ENCODE measurements at regions not wholly inside any gene's neighbourhood (a gene's known extent, or its start where the extent isn't known, plus 50 kb on each side); places are given as distances from the start of the nearest gene placed in this dataset.
A peak's percentile ranks its signal among the peaks of the same experiment; 100 is the strongest.
"Not testable (repeated sequence)": the region's sequence is repeated elsewhere in the genome, so short reads cannot be mapped to it uniquely, and the experiment has no call there.

GRCh38 chr2:175450029-175450760 lies 268.7 kb upstream of the ATP5MC3 start:
- DNase-seq: peak; percentile 71

DNA sequence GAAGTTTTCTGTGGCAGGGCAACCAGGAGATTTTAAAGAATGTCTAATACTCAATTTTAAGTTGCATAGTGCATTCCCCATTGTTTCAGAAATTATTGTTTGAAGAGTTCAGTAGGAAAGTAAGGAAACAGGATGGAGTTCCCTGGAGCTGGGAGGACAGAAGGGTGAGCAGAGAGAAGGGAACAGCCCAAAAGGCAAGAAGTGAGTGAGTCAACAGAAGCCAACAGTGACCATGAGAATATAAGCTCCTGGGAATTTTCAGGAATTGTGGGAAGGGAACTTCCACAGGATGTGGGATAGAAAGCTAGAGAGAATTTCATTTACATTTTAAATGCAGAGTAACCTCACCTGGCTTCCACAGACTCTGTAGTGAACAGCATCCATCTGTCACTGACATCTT lies 268.1 kb upstream of the ATP5MC3 start:
- no peak for DNase-seq

DNA sequence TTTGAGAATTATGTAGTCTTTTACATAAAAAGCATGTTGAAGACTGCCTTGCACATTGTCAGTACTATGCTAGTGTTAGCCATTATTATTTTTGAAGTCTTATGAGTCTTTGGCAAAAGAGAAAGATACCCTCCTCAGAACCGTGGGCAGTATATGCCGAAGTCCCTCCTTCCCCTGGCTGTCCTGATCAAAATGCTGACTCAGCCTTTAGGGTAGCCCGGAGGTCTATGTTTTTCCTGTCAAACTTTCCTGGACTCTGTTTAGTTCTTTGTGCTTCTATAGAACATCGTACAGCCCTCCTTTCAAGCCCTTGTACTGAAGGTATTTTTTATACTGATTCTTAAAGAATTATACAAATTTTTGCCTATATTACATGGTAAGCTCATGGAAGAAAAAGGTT lies 264.7 kb upstream of the ATP5MC3 start:
- no peak for DNase-seq

GRCh38 chr2:175445281-175445680 lies 263.8 kb upstream of the ATP5MC3 start:
- DNase-seq: no peak

- no peak for DNase-seq
Observed at GRCh38 chr2:175442441-175442840, 260.9 kb upstream of the ATP5MC3 start.

DNA sequence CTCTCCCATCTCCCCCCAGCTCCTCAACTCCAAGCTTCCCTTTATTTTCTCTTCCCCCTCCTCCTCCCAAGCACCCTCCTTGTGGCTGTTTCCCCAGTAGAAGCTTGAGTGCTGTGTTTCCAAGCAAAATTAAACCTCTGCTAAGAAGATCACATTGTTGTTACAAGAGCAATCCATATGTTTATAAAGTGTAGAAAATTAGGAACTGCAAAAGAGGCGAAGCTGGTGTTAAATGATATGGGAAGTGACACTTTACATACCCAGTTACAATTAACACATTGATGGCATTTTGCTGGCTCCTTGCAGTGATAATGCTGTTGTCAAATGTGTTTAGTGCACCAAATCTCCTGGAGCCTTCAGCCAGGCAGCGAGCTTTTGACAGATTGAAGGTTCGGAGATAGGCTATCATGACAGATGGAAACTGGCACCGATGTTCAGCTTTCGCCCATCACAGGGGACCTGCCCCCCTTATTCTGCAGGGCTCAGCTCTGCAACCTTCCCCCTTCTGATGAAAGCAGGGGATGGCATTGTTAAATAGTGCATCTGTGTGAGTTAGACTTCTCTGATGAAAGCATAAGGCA lies 259.8 kb upstream of the ATP5MC3 start:
- DNase-seq: no peak

- no peak for DNase-seq
Observed at GRCh38 chr2:175439416-175439815, 257.9 kb upstream of the ATP5MC3 start.

- no peak for DNase-seq
Observed at GRCh38 chr2:175437167-175437566, 255.7 kb upstream of the ATP5MC3 start.

DNA sequence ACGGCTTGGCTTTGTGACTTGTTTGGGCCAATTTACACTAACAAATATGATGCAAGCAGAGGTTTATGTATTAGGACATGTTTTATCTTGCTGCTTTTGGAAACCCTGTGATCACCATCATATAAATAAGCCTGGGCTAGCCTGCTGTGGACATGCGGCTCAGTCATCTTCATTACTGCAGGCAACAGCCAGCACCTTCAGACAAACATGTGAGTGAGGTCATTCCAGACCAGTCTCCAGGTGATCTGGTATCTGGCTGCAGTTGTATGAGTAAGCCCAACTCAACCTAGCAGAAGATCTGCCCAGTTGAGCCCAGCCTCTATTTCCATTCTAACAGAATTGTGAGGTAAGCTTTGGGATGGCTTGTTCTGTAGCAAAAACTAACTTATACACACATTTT lies 254.6 kb upstream of the ATP5MC3 start:
- DNase-seq: no peak

- DNase-seq: no peak
Observed at GRCh38 chr2:175435012-175435411, 253.5 kb upstream of the ATP5MC3 start.

GRCh38 chr2:175432793-175433192 lies 251.3 kb upstream of the ATP5MC3 start:
- DNase-seq: no peak

DNA sequence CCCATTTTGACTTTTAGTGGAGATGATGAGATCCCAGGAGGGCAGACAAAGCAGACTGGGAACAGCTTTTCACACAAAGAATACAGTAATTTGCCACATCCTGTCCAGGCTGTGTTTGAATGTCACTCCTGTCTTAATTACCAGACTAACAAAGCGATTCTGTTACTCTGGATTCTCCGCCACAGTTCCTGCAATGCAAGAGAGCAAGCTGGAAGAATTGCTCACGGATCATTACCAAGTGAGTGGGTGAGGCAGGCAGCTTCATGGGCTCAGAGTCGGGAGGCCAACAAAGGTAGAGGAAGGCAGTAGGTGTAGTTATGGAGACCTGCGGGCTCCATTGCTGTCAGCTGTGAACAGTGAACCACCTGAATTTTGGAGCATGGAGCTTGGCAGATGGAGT lies 250.5 kb upstream of the ATP5MC3 start:
- peak; percentile 77 for DNase-seq

DNA sequence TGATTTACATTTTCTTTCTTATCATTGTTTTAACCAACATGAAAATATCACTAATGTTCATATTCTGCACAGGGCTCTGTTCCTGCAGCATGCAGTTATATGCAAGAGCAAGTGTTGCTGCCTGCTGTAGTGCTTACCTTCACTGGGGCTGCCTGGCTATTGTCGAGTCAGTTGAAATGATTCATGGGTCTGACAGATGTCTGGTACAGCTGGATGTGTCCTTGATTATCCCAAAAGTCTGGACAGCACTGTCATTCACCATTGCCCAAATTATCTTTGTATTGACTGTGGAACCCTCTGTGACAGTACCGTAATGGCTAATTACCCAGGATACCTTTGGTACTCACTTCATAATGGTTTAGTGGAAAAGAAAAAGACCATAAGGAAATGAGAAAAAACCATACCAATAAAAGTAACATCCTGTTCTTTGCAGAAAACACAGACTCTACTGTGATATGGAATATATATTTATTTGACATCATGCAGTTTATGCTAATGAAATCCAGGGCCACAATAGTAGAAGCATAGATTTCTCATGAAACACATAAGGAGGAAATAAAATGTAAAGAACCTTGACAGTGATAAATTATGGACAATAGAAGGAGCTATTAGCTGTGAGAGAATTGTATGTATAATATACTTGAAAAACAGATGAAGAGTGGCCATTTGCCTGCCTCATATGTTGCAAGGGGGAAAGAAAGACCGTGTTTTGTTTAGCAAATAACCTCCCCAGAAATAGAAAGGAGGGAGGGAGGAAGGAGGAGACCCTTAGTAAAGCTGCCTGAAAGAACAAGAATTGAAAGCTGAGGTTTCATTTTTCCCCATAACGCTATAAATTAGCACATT lies 249.8 kb upstream of the ATP5MC3 start:
- DNase-seq: peak; percentile 52

GRCh38 chr2:175430236-175430635 lies 248.7 kb upstream of the ATP5MC3 start:
- DNase-seq: no peak

- no peak for DNase-seq
Observed at GRCh38 chr2:175418224-175418835, 236.8 kb upstream of the ATP5MC3 start.

DNA sequence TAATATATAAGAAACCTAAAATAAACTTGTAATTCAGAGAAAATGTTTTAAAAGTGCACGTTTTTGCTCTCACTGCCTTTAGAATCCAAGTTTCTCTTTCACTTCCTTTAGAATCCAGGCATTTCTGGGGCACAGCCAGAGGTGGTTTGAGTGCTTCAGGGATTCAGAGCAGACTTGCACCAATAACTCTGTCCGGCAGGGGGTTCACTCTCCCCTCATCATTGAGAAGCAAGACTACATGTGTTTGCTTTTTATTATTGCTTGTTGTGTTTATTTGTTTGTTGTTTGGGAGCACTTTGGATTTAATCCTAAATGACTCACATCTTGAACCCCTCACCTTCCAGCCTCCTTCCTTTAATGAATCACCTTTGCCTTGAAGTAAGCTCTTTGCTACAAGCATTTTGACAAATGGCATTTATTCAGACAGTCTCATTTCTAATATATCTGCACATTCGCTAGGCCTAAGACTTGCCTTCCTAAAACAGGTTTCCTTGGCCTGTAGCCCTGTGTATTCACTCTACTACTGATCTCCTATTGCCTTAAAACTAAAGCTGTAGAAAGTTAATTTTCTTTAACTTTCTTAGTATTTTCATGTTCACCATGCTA lies 233.5 kb upstream of the ATP5MC3 start:
- peak; percentile 17 for DNase-seq

DNA sequence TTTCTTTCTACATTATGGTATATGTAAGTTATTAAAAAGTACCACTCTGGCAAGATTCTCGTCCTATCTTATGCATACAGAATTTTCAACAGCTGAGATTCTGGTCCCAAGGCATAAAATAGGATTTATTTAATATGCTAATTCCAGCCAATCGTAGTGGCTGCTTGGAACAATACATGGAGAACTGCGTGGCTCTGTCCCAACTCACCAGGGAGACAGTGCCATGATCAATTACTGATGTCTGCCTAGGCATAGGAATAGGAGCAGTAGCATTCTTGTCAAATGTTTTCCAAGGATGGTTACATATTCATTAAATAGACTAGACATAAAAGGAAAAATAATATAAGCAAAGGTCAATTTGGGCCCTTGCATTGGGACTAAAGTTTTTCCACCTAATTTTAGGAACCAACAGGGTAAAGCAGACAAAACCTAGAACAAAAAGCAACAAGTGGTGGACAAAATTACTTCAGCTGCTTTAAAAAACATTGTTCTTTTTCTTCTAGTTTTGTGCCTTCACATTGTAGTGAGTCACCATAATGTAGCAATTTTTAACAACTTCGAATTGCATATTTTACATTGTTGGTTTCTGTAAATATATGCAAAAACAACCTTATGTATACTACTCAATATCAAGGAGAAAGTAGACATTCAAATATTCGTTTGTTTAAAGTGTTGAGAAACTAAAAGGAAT lies 232.8 kb upstream of the ATP5MC3 start:
- DNase-seq: no peak

DNA sequence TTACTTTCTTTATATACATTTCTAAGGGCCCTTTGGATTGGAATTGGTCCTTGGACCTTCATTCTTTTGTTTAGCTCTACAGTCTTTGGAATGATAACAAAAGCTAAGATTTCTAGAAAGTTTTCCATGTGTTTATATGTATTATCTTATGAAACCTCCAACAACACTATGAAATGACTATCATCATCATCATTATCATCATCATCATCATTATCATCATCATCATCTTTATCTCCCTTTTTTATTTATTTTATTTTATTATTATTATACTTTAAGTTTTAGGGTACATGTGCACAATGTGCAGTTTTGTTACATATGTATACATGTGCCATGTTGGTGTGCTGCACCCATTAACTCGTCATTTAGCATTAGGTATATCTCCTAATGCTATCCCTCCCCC lies 229.4 kb upstream of the ATP5MC3 start:
- not testable (repeated sequence) for DNase-seq

GRCh38 chr2:175404839-175405238 lies 223.3 kb upstream of the ATP5MC3 start:
- no peak for DNase-seq

DNA sequence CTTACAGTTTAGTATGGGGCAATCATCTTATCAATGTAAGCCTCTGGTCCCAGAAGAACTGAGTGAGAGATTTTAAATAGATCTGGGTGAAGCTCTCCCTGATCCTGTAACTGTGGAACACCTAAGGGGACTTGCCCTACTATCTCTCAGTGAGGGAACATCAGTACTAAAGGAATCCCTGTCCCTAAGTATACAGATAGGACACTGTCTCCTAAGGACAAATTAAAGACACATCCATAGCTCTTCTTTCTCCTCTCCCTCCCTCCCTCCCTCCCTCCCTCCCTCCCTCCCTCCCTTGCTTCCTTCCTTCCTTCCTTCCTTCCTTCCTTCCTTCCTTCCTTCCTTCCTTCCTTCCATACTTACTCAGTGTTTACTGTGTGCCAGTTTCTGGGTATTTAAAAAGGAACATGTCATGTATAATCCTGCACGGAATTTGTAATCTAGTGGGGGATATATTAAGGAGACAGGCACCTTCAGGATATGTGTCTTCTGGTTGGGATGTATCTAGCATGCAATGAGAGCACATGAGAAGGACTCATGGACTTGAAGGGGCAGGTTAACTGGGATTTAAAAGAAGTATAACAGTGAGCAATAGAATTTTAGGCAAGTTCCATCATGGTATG lies 222.2 kb upstream of the ATP5MC3 start:
- no peak for DNase-seq

DNA sequence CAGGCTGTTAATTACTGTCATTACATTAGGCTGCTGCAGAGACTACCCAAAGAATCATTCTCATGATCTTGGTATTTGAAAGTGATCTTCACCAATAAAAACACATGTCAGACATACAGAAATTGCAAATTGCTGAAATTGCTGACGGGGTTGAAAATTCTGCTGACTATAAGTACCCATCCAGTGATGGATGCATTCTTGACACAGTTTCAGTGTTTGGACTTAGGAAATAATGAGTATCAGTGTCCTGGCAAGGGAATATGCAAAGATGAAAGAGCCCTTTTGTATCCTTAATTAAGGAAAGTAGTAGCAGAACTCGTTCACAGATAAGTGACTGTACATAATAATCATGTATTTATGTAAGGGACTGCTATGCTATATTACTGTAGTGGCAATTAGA lies 221.1 kb upstream of the ATP5MC3 start:
- DNase-seq: peak; percentile 80

- no peak for DNase-seq
Observed at GRCh38 chr2:175401956-175402469, 220.5 kb upstream of the ATP5MC3 start.
